ENCODE measurements at regions not wholly inside any gene's neighbourhood (a gene's known extent, or its start where the extent isn't known, plus 50 kb on each side); places are given as distances from the start of the nearest gene placed in this dataset.
"Not testable (repeated sequence)": the region's sequence is repeated elsewhere in the genome, so short reads cannot be mapped to it uniquely, and the experiment has no call there.

DNA sequence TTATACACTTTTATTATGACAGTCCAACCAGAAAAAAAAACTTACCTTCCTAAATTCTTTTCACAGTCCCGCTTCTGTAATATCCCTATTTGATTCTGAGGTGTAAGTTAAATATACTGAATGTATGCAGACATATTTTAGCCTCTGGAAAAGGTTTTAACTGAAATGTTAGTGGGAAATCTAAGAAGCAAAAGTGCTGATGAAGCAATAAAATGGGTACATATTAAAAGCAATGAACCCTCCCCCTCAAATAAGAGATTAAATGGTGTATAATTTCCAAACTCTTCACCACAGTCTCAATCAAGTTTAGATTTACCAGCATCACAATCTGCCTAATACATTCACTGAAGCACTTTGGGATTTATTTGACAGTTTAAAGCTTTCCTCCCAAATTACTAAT is 688.3 kb upstream of the DIAPH2 start:
- no peak for DNase-seq

- DNase-seq, result no peak
Observed at GRCh38 chrX:96002431-96002830, 682.2 kb upstream of the DIAPH2 start.

GRCh38 chrX:96004386-96004785 is 680.3 kb upstream of the DIAPH2 start:
- DNase-seq, result no peak

GRCh38 chrX:96006281-96006680 is 678.4 kb upstream of the DIAPH2 start:
- DNase-seq, result no peak

- no peak for DNase-seq
Observed at GRCh38 chrX:96027407-96027806, 657.2 kb upstream of the DIAPH2 start.

- DNase-seq, result no peak
Observed at GRCh38 chrX:96052078-96052477, 632.6 kb upstream of the DIAPH2 start.

GRCh38 chrX:96081891-96082290 is 602.8 kb upstream of the DIAPH2 start:
- DNase-seq, result no peak

GRCh38 chrX:96094616-96095015 is 590.0 kb upstream of the DIAPH2 start:
- no peak for DNase-seq

DNA sequence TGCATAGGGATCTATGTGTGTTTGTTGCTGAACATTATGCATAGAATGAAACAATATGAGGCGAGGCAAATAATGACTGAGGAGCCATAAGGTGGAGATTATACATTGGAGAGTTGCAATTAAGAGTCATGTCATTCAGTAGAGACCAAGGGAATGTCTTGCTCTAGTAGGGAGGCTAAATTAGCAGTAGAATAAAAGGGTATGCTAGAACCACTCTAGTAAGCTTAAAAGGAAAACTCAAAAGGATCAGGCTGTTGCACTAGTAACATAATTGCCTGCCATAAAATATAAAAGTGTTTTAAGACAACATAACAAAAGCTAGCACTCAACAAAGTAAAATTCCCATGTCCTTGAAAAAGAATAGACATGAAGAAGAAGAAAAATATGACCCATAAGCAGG is 586.2 kb upstream of the DIAPH2 start:
- no peak for DNase-seq

- no peak for DNase-seq
Observed at GRCh38 chrX:96102997-96103396, 581.6 kb upstream of the DIAPH2 start.

DNA sequence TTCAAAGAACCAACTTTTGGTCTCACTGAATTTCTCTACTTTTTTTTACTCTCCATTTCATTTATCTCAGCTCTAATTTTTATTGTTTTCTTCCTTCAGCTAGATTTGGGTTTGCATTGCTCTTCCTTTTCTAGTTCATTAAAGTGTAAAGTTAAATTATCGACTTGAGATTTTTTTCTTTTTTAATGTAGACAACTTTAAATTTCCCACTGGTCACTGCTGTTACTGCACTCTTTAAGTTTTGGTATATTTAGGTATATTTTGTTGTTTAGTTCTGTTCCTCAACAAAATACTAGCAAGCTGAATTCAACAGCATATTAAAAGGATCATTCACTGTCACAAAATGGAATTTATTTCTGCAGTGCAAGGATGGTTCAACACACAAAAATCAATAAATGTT is 572.0 kb upstream of the DIAPH2 start:
- no peak for DNase-seq

DNA sequence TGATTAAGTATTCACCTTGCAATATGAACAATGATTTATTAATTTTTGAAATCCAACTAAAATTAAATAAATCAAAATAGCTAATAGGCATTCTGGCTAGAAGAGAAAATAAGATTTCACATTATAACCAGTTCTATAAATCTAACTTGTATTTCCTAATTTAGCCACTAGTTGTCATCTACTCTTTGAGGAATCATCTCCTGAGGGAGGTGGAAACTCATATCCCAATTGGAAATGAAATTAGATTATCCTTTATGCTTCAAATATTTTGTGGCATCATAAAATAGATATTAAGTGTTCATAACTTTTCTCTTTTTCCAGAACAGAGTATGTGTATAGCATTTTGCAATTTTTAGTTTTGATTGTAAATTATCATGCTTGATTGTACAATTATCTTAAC is 558.5 kb upstream of the DIAPH2 start:
- no peak for DNase-seq

DNA sequence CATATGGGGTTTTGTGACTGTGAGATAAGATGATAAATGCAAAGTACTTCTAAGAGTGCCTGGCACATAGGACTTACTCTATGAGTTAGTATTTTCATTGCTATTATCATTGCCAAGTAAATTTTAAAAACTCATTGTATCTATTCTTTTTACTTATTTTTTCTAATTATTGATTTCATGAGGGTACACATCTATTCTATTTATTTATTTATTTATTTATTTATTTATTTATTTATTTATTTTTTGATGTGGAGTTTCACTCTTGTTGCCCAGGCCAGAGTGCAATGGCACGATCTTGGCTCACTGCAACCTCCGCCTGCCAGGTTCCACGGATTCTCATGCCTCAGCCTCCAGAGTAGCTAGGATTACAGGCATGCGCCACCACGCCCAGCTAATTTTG is 556.6 kb upstream of the DIAPH2 start:
- DNase-seq, result not testable (repeated sequence)

DNA sequence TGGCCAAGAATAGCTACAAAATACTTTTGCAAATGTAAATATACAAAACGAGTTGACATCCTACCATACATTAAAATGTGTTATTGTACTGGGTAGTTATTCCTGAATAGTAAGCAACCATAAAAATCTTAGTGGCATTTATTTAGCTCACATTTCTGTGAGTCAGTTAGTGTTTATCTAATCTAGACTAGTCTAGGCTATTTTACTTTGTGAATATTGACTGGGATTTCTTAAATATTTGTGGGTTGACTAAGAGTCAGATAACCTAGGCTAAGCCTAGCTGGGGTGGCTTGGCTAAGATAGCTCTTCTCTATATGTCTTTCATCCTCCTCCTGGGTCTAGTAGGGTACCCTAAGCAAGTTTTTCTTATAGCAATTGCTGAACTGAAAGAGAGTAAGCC is 543.8 kb upstream of the DIAPH2 start:
- no peak for DNase-seq

GRCh38 chrX:96147681-96148080 is 537.0 kb upstream of the DIAPH2 start:
- no peak for DNase-seq

DNA sequence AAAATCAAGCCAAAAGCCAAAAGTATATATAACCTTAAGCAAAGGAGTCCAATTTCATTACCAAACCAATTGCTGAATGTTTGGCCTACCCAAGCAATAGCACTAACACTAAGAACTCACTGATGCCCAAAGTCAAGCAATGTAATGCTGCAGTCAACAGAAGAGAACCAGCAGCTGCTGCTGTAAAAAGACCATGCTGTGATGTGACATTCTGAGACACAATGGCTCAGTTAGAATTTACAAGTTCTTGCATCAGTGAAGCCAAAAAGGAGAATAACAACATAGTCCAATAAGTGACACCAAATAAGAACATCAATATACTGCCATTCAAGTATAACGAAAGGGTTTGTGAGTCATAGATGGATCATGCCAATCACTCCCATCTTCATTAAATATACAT is 514.0 kb upstream of the DIAPH2 start:
- no peak for DNase-seq

DNA sequence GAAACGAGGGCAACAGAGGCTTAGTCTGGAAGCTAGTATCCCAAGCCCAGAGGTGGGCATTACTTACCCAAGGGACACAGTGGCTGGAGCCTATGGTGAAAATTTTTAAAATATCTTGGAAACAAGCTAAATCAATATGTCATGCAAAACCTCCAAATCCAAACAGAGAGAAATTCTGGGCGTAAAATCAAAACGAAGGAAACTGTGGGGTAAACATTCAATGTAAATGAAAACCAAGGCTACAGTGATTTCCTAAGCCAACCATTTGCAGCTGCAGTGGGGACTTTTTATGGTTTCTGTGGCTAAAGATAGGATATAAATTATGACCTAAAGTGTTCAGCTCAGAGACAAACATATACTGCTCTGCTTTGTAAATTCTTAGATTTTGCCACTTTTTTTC is 507.7 kb upstream of the DIAPH2 start:
- DNase-seq, result no peak

DNA sequence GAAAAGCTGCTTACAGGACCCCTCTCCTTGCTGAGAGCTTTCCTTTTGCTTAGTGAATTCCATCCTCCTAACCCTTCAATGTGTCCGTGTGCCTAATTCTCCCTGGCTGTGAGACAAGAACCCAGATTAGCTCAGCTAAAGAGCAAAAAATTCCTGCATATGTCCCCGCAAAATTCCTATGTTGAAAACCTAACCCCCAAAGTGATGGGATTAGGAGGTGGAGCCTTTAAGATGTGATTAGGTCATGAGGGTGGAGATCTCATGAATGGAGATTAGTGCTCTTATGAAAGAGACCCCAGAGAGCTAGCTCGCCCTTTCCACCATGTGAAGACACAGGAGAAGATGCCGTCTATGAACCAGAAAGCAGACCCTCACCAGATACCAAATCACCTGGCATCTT is 503.0 kb upstream of the DIAPH2 start:
- no peak for DNase-seq

- no peak for DNase-seq
Observed at GRCh38 chrX:96182366-96182765, 502.3 kb upstream of the DIAPH2 start.

DNA sequence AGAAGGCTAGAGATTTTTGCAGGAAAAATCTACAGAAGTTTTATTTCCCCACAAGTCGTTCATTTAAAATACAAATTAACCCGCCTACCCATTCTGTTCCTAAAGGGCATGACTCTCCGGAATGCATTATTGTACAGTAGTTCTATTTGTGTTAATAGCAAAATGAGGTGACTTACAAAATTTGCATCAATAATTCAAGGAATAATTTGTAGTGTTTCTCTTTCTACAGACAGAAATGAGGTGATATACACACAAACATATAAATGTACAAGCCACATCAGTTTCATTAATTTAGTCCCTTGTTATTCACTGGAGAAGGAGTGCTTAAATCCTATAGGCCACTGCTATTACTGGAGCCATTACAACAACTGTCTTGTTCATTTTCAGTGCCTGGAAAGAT is 501.3 kb upstream of the DIAPH2 start:
- no peak for DNase-seq

- no peak for DNase-seq
Observed at GRCh38 chrX:96183843-96184242, 500.8 kb upstream of the DIAPH2 start.

DNA sequence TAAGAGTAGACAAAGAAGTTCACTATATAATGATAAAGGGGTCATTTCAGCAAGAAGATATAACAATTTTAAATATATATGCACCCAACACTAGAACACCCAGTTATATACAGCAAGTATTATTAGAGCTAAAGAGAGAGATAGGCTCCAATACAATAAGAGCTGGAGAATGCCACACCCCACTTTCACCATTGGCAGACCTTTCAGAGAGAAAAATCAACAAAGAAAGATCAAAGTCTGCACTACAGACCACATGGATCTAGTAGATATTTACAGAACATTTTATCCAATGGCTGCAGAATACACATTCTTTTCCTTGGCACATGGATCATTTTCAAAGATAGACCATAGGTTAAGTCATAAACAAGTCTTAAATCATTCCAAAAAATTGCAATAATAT is 479.7 kb upstream of the DIAPH2 start:
- no peak for DNase-seq

GRCh38 chrX:96211953-96212352 is 472.7 kb upstream of the DIAPH2 start:
- no peak for DNase-seq

DNA sequence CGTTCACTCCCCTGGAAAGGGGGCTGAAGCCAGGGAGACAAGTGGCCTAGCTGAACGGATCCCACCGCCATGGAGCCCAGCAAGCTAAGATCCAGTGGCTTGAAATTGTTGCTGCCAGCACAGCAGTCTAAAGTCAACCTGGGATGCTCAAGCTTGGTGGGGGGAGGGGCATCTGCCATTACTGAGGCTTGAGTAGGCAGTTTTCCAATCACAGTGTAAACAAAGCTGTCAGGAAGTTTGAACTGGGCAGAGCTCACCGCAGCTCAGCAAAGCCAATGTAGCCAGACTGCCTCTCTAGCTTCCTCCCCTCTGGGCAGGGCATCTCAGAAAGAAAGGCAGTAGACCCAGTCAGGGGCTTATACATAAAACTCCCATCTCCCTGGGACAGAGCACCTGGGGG is 470.0 kb upstream of the DIAPH2 start:
- not testable (repeated sequence) for DNase-seq

- no peak for DNase-seq
Observed at GRCh38 chrX:96224279-96224678, 460.4 kb upstream of the DIAPH2 start.

DNA sequence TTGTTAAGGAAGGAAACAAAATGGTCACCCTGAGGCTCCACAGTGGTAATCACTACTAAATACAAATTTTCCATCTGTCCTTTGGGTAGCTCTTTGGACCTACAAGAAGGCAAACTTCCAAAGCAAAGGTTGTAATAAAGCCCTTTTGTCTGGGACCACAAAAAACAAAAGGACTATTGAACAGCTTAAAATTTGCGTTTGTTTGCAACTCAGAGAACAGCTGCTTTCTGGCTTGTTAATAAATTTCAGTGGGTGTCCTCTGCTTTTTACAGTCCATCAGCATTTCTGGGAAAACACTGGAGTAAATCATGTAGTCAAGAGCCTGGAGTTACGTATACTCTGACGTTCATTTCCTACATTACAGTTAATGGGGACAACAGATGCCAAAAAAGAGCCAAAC is 439.7 kb upstream of the DIAPH2 start:
- DNase-seq, result no peak
